C4-2B (cell line): ENCODE measurements at regions not wholly inside any gene's neighbourhood (a gene's known extent, or its start where the extent isn't known, plus 50 kb on each side); places are given as distances from the start of the nearest gene placed in this dataset.

ENCODE experiments used
- H3K27ac ChIP-seq: fragments of 450-650 bp; 2 replicates; pipeline ENCODE4 v1.5.1; 2017
- CTCF ChIP-seq: fragments of 450-650 bp; conservative IDR thresholded peaks from 2 replicates; pipeline ENCODE4 v1.5.1; 2017; ENCODE audit warnings: mild to moderate bottlenecking
- ZFX ChIP-seq: fragments of 450-650 bp; IDR thresholded peaks from 2 replicates; pipeline ENCODE4 v1.6.1; 2017

- H3K27ac ChIP-seq = no peak overlapping the region
- TF ChIP-seq CTCF = no peak
- no peak for TF ChIP-seq ZFX
Measured at GRCh38 chr6:14852375-14852774, 393.5 kb upstream of the JARID2 start.

GRCh38 chr6:14856177-14856576 lies 389.7 kb upstream of the JARID2 start:
- H3K27ac ChIP-seq = no peak overlapping the region
- TF ChIP-seq CTCF (no peak), ZFX (no peak)

- H3K27ac ChIP-seq = no peak overlapping the region
- TF ChIP-seq CTCF (no peak), ZFX (no peak)
Measured at GRCh38 chr6:14857001-14857400, 388.9 kb upstream of the JARID2 start.

GRCh38 chr6:14857501-14857900 lies 388.4 kb upstream of the JARID2 start:
- TF ChIP-seq CTCF (no peak), ZFX (no peak)

GRCh38 chr6:14858808-14859207 lies 387.1 kb upstream of the JARID2 start:
- TF ChIP-seq ZFX (no peak), CTCF (no peak)

More at GRCh38 chr6:14857501-14857900, 388.4 kb upstream of the JARID2 start:
- H3K27ac ChIP-seq = no peak overlapping the region

GRCh38 chr6:14860774-14861173 lies 385.1 kb upstream of the JARID2 start:
- TF ChIP-seq ZFX (no peak), CTCF (no peak)
- H3K27ac ChIP-seq = no peak overlapping the region

More at GRCh38 chr6:14858808-14859207, 387.1 kb upstream of the JARID2 start:
- no peak overlapping the region for H3K27ac ChIP-seq

- TF ChIP-seq CTCF = no peak
- no peak overlapping the region for H3K27ac ChIP-seq
Measured at GRCh38 chr6:14861491-14861943, 384.4 kb upstream of the JARID2 start.
